HK-2 (cell line): ENCODE measurements at regions not wholly inside any gene's neighbourhood (a gene's known extent, or its start where the extent isn't known, plus 50 kb on each side); places are given as distances from the start of the nearest gene placed in this dataset.

Experiments used
- DNase-seq: peaks from one replicate; pipeline ENCODE4 v3.0.0-alpha.2; 2018; ENCODE audit not compliant: unreplicated experiment

- DNase-seq: no peak
Observed at GRCh38 chr2:15840148-15840547, 100.2 kb upstream of the MYCN start.

- no peak for DNase-seq
Observed at GRCh38 chr2:15840969-15841368, 99.4 kb upstream of the MYCN start.

DNA sequence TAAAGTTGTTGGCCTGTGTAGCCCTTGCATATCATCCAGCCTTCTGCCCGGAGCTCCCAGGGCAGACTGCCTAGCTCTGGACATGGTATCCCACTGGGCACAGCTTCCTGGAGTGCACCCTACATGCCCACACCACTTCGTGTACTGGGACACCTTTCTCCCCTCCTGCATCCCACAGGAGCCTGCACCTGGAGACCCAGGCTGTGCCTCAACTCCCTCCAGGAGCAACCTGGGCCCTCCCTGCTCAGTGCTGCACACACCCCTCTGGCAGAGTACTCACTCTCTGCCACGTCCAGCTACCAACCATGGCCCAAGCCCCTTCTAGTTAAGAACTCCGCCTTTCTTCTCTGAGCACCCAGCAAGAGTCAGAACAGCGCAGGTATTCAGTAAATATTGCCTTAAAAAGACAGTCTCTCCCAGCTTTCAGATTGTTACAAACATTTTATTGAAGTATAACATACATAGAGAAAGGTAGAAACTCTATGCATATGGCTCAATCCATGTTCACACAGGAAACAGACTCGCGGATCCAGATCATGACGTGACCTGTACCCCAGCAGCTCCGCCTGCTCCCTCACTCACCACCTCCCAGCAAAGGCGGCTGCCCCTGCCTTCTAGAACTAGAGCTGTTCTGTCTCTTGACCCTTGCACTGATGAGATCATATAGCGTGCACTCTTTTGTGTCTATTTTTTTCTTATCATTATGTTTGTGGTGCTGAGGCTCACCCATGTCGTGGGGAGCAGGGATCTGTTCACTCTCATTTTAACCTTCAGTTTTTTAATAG lies 98.4 kb upstream of the MYCN start:
- DNase-seq: no peak

DNA sequence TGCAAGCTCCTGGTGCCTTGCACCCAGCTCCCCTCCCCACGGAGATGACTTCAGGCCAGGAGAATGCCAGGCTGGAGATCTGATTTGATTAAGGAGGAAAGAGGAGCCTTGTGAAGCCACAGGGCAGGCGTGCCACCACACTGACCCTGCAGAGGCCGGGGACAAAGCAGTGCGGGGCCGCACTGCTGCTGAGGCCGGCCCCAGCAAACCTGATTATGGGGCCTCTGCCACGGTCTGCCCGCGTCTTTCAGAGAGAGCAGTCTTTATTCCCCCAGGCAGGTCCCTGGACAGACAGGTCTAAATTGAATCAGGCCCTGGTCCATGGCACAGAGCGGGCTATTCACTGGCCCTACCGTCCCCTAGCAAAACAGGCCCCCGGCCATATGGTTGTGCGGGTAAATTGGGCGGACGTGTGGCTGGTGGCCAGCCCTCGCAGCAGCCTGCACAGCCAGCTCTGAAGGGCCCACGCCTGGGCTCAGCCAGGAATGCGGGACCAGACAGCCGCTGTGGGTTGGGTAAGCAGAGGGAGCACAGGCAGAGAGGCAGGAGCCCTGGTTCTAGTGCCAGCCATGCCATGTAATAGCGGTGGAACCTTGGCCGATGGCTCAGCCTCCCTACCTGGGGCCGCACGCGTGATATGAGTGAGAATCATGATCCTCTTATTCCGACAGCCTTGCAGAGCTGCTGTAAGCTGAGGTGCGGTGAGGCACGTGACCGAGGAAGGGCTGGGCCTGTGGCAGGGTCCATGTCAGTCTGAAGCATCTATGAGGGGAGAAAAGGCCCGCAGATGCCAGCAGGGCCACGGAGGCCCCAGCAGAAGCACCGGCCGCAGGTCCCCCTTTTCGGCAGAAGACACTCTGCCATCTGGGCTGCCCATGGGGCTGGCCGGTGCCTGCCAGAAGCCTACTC lies 97.3 kb upstream of the MYCN start:
- DNase-seq: no peak

- DNase-seq: no peak
Observed at GRCh38 chr2:15844211-15844801, 96.0 kb upstream of the MYCN start.

GRCh38 chr2:15845294-15845693 lies 95.1 kb upstream of the MYCN start:
- DNase-seq: no peak

GRCh38 chr2:15845737-15846405 lies 94.5 kb upstream of the MYCN start:
- DNase-seq: no peak

- DNase-seq: no peak
Observed at GRCh38 chr2:15846626-15847025, 93.7 kb upstream of the MYCN start.

DNA sequence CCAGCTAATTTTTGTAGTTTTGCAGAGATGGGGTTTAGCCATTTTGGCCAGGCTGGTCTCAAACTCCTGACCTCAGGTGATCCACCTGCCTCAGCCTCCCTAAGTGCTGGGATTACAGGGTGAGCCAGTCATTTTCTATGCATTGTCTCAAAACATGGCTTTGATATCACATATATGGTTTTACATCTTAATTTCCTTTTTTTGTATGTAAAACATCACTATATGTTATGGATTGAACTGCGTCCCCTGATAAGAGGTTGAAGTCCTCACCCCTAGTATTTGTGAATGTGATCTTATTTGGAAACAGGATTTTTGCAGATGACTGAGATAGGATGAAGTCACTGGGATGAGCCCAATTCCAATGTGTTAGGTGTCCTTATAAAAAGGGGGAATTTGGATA lies 89.8 kb upstream of the MYCN start:
- no peak for DNase-seq

DNA sequence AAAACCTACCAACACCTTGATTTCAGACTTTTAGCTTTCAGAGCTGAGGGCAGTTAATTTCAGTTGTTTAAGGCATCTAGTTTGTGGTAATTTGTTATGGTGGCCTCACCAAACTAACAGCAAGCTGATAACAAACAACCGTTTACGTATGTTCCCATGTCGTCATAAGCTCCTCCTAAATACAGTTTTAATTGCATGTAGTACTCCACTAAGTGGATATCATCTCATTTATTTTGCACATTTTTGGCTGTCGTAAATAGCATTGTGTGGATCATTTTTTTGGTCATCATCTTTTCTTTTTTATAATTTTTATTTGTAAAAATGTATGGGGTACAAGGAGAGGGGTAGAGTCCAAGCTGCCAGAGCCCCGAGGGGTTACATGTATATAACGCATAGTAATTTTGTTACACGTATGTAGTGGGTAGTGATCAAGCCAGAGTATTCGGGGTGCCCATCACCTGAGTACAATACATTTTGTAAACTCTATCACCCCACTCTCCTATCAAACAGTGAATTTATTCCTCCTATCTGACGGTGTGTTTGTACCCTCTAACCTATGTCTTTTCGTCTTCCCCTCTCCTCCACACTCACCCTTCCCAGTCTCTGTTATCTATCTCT lies 89.2 kb upstream of the MYCN start:
- DNase-seq: no peak

GRCh38 chr2:15852811-15853210 lies 87.5 kb upstream of the MYCN start:
- no peak for DNase-seq

- DNase-seq: no peak
Observed at GRCh38 chr2:15853903-15854302, 86.4 kb upstream of the MYCN start.

- DNase-seq: no peak
Observed at GRCh38 chr2:15855766-15856260, 84.5 kb upstream of the MYCN start.

DNA sequence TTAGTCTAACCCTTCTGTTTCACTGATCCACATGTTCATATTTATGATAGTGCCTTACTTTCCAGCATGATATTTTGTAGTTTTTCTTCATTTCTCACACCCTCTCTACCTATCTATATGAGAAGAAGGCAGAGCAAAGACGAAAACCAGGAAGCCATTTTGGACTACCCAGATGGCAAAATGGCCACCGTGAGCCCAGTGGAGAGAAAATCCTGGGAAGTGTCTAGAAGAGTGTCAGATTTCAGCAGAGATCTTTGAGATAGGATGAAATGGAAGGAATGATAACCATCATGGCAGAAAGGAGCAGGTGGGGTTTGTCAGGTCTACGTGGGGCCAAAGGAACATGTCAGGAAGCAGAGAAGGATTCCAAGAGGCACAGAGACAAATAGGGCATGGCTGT lies 84.0 kb upstream of the MYCN start:
- no peak for DNase-seq

DNA sequence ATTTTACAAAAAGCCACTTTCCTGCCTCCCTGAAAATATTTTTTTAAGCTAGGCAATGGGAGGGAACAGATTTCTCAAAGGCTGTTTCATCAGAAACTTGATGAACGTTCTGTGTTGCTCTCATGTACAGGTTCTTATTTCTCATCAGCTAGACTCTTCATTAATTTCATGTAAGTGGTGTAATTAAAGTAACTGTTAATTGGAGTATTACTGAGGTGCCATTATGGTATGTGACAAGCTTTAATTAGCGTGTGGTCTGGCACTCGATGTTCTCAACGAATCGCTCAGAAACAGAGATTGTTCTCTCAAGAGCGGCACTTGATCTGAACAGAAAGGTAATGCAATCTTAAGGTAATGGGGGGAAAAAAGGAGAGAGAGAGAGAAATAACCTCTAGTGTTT lies 81.9 kb upstream of the MYCN start:
- no peak for DNase-seq

- DNase-seq: no peak
Observed at GRCh38 chr2:15860051-15860663, 80.2 kb upstream of the MYCN start.

GRCh38 chr2:15860760-15861159 lies 79.6 kb upstream of the MYCN start:
- DNase-seq: no peak

- DNase-seq: no peak
Observed at GRCh38 chr2:15861172-15861822, 79.1 kb upstream of the MYCN start.

GRCh38 chr2:15861898-15862297 lies 78.5 kb upstream of the MYCN start:
- no peak for DNase-seq

- DNase-seq: no peak
Observed at GRCh38 chr2:15863089-15863488, 77.3 kb upstream of the MYCN start.
